GM21528 (cell line): ENCODE measurements at regions not wholly inside any gene's neighbourhood (a gene's known extent, or its start where the extent isn't known, plus 50 kb on each side); places are given as distances from the start of the nearest gene placed in this dataset.

Experiments
- ATAC-seq: cut with Tn5 transposase; IDR thresholded peaks from one replicate; pipeline ENCODE4 v1.9.1; 2021; ENCODE audit warnings: mild to moderate bottlenecking, moderate library complexity; ENCODE audit not compliant: unreplicated experiment, low FRiP score

DNA sequence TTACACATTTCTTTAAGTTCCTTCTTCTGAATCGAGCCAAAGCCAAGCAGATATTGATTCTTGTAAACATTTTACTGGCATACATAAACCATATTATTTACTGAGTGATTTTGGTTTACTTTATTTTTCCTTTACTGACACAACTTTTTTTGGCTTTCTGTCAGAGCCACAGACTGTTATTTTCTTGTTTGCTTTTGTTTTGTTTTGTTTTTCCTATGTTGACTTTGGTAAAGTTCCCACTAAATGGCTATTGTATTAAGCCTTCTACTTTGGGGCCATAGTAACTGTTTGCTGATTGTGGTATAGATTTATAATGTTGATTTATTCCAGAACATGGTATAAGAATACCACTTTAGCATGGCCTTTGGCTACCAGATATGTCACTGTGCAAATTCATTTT, 419.4 kb downstream of the DCDC2C start:
- ATAC-seq: no peak

- no peak for ATAC-seq
These were observed 427.3 kb downstream of the DCDC2C start for GRCh38 chr2:4130651-4131050.

DNA sequence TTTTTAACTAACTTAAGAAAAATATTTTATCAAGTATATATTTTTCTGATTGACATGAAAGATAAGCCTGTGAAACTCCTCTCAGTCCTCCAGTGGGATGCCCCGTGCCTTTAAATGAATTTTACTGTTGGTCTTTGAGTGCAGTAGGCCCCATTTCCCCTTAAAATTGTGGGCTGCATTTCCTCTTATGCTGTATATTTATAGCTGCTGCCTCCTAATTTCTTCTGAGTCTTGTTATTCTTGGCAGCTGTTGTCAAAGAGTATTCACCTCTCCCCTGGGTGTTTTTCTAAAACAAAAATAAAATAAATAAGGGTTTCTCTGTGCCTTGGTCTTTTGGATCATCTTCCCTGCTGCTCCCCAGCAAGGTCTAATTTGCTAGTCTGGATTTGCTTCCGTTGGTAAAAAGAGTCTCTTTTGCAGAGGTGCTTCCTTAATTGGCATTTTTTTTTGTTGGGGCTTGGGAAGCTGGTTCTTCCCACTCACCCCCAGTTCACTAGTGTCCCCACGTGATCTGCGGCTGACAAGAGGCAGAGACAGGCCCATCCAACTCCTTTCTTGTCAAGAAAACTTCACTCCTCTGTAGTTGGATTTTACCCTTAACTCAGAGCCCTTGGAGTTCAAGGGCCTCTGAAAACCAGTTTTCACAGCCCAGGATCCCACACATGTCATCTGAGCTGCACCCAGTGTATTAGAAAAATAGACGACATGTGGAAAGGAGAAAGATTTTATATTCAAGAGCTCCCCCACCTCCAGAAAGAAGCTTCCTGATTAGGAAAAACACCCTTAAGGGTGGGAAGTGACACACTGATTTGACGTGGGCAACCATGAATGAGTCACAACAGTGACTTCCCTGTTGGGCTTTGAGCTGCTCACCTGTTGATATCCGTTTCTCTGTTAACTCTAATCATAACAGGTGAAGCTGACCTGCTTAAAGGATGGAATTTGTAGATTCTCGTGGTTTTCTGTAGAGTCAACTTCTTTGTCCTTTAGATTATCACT, 431.5 kb downstream of the DCDC2C start:
- ATAC-seq: no peak

- no peak for ATAC-seq
These were observed 432.4 kb downstream of the DCDC2C start for GRCh38 chr2:4135765-4136164.

DNA sequence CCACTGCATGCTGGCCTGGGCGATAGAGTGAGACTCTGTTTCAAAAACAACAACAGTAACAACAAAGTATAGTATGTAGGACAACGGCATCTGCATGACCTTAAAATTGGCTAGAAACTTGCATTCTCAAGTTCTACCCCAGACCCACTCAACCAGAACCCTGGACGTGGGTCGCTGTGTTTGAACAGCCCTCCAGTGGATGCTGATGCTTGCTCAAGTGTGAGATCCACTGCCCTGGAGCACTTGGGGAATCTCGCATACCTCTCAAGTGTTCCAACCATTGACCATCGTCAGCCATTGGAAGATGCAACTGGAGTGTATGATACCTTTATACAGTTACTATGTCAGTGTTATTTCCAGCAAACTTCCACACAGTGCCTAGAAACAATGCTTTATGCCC, 435.9 kb downstream of the DCDC2C start:
- no peak for ATAC-seq

DNA sequence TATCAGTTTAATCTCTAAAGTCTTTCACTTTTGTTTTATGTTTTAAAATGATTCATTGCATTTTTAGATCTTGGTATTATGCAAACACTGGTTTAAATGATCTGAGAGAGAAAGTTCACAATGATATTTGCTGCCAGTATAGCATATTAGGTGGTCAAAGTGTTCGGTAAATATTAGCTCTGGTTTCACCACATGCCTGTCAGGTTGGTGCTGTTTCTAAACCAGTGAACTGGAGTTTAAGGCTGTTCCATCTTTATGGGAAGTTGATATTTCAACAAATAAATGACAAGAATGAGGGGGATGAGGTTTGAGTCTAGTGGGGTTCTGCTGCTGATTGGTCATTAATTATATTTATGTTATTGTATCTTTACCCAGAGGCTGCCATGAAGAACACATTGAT, 436.4 kb downstream of the DCDC2C start:
- ATAC-seq: no peak

GRCh38 chr2:4140281-4140970, 437.1 kb downstream of the DCDC2C start:
- ATAC-seq: no peak

GRCh38 chr2:4144731-4145130, 441.4 kb downstream of the DCDC2C start:
- ATAC-seq: no peak

DNA sequence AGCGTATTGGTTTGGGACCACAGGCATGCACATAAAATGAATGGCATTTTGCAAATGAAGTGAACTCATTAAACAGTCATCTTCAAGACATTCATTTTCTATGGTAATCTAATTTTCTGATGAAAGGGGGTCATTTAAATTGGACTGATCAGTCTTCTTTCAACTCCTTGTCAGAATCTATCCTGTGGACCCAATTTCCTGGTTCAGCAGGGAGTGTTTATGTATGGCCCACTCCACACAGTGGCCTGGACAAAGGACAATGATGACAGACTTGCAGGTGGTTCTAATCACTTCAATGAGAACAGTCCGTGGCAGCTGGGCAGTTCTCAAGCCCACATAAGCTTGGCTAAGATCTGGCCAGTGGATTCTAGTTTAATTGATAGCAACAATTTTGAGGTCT, 448.1 kb downstream of the DCDC2C start:
- no peak for ATAC-seq

DNA sequence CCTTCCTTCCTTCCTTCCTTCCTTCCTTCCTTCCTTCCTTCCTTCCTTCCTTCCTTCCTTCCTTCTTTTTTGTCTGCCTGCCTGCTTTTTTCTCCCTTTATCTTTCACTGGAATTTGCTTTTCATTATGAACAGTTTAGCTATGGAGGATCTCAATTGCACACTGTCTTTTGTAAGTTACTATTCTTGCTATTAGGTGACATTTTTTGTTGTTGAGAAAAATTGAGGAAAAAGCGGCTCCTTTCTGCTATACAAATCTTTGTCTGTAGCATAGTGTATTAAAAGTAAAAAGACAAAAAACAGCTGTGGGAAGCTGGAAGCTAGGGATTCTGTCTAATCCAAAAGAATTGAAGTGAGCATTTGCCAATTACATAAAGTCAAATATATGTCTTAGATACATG, 448.7 kb downstream of the DCDC2C start:
- no peak for ATAC-seq

GRCh38 chr2:4168834-4169233, 465.5 kb downstream of the DCDC2C start:
- ATAC-seq: no peak

GRCh38 chr2:4174796-4175195, 471.4 kb downstream of the DCDC2C start:
- ATAC-seq: no peak

GRCh38 chr2:4175343-4175742, 472.0 kb downstream of the DCDC2C start:
- no peak for ATAC-seq

DNA sequence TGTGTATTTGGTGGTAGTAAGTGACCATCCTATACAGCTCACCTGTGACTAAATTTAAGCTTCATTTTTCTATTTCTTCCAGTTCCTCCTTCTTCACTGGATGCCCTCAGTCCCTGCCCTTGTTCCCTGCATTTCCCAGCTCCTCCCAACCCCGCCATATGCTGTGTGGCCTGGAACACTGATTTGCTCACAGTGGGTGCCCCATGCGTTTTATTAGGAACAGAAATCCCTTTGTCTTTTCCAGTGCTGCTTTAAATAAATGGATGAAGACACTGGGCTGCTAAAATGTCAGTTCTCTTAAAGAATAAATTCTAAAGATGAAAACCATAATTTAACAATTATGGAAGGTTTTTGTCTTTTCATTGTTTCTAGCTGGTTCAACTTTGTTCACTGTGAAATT, 477.3 kb downstream of the DCDC2C start:
- ATAC-seq: no peak

DNA sequence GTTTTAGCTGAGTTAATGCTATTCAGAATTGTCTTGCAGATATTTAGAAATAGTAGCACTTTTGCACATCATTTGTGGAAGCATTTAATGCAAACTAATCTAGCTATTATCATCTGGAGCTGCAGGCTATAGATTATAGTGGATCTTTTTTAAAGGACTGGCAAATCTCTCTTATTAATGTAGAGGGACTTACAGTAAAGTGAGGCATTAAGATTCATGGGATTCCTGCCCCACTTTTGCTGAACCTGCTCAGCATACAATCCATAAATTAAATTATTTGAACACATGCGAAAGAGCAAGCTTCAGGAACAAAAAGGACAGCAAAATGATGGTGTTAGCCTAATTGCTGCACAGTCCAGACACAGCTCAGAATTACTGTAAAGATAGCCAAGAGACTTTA, 477.7 kb downstream of the DCDC2C start:
- ATAC-seq: no peak

DNA sequence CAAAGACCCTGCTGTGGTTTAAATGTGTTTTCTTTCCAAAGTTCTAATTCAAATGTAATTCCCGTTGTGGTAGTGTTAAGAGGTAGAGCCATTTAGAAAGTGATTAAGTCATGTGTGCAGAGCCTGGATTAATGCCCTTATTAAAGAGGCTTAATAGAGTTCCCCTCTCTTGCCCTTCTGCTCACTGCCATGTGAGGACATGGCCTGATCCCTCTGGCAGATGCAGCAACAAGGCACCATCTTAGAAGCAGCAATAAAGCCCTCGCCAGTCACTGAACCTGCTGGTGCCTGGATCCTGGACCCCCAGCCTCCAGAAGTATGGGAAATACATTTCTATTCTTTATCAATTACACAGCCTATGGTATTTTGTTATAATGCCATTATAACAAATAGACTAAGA, 485.2 kb downstream of the DCDC2C start:
- ATAC-seq: no peak

DNA sequence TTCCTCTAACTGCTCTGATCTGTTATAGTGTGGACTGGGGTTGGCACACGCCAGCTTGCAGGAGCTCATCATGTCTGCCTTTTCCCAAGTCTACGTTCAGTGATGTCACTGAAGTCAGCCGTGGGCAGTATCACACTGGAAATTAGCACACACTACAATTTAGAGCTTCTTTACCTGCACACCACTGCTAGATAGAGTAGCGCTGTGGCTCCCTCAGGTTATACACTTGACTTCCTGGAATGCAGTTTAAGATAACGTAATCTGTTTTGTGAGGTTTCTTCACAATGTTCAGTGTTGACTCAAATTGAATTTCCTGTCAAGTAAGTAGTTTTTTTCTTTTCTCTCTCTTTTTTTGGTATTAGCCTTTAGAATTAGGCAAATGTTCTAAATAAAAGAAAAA, 487.2 kb downstream of the DCDC2C start:
- no peak for ATAC-seq

- ATAC-seq: no peak
These were observed 488.7 kb downstream of the DCDC2C start for GRCh38 chr2:4192119-4192518.

DNA sequence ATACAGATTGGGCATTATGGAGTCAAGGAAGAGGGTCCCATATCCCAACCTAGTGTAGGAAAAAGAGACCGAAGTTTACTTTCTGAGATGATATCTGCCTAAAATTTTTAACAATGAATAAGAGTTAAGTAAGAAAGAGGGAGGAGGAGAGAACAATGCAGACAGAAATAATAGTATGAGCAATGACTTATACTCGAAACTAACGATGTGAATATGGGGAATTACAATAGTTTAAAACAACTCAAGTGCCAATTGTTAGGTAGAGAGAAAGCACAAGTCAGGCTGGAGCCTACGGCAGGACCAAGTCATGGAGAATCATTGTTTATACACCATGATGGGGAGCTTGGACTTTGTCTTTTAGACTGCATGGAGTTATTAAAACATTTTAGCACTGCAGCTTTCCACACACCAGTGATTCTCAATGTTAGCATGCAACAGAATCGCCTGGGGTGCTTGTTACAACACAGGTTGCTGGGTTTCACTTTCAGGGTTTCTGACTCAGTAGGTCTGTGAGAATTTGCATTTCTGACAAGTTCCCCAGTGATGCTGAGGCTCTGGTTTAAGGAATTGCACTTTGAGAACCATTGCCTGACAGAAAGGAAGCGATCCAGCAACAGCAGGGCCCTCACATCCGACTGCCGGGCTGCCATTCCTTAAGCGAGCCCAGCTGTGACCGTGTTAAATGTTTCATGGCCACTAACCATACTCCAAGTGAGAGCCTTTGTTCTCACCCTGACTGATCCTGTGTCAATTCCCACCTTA, 511.2 kb downstream of the DCDC2C start:
- ATAC-seq: no peak

- no peak for ATAC-seq
These were observed 514.4 kb downstream of the DCDC2C start for GRCh38 chr2:4217737-4218136.

DNA sequence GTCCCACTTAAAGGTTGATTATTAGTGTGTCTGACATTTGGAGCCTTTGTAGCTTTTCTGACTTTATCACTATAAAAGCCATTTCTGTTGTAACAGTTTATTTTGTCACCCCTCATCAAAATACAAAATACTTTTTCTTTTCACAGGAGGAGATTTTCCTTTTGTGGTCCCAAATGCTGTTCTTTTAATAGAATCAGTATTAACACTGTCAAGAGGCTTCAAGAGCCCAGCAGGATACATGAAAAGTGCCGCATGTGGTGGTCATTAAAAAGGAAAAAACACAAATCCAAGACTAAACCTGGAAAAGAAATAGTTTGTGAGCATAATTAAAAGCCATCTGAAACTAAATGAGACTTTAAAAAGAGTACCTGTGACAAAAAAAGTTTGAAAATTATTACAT, 515.7 kb downstream of the DCDC2C start:
- ATAC-seq: no peak
